ENCODE measurements at regions not wholly inside any gene's neighbourhood (a gene's known extent, or its start where the extent isn't known, plus 50 kb on each side); places are given as distances from the start of the nearest gene placed in this dataset.
A peak's percentile ranks its signal among the peaks of the same experiment; 100 is the strongest.

- DNase-seq: peak; percentile 13
- no peak overlapping the region for H3K4me3 ChIP-seq (ENCODE audit: low read length)
- H4K8ac ChIP-seq (ENCODE audit: low read depth, low read length): no peak overlapping the region
- H3K56ac ChIP-seq (ENCODE audit: low read length): no peak overlapping the region
- H3K79me1 ChIP-seq (ENCODE audit: low read length): no peaks in the 10 kb centered on the region
- no peaks in the 10 kb centered on the region for H3K4me1 ChIP-seq (ENCODE audit: control insufficient read depth, low read depth, low read length)
- no peak overlapping the region for H3K4me2 ChIP-seq (ENCODE audit: low read length)
- no peak overlapping the region for H2AK5ac ChIP-seq (ENCODE audit: low read length)
- WGBS (ENCODE audit: extremely low coverage, insufficient coverage, low lambda C conversion rate): no CpG with 5 or more reads among the region's 4 CpGs
- H4K5ac ChIP-seq (ENCODE audit: low read length): no peak overlapping the region
- H2BK5ac ChIP-seq (ENCODE audit: low read length): no peak overlapping the region
- H3K9ac ChIP-seq (ENCODE audit: low read length): no peak overlapping the region
- no peaks in the 10 kb centered on the region for H3K36me3 ChIP-seq (ENCODE audit: control insufficient read depth, insufficient read depth, low read length)
- no peaks in the 10 kb centered on the region for H3K79me2 ChIP-seq (ENCODE audit: control insufficient read depth, insufficient read depth, low read length)
- no peaks in the 10 kb centered on the region for H3K27me3 ChIP-seq (ENCODE audit: insufficient read depth, low read length, poor library complexity)
- H3K27ac ChIP-seq (ENCODE audit: low read depth, low read length): no peak overlapping the region
- H2BK15ac ChIP-seq (replicated peaks; ENCODE audit: low read depth): no peak overlapping the region
- no peak overlapping the region for H2BK120ac ChIP-seq (ENCODE audit: low read depth, low read length)
- no peak overlapping the region for H3K18ac ChIP-seq (ENCODE audit: low read length)
- H3K4ac ChIP-seq (ENCODE audit: low read depth, low read length): no peak overlapping the region
- H3K23ac ChIP-seq (ENCODE audit: low read length): no peak overlapping the region
Measured at GRCh38 chr12:17489452-17489851, 600.5 kb downstream of the RERGL start.

- Histone ChIP-seq H3K79me1 (ENCODE audit: low read length) (no peaks in the 10 kb centered on the region), H3K79me2 (ENCODE audit: control insufficient read depth, insufficient read depth, low read length) (no peaks in the 10 kb centered on the region), H3K27ac (ENCODE audit: low read depth, low read length) (no peak overlapping the region), H3K4me2 (ENCODE audit: low read length) (no peak overlapping the region), H3K23ac (ENCODE audit: low read length) (no peak overlapping the region), H3K18ac (ENCODE audit: low read length) (no peak overlapping the region), H4K5ac (ENCODE audit: low read length) (no peak overlapping the region), H3K4ac (ENCODE audit: low read depth, low read length) (no peak overlapping the region), H2AK5ac (ENCODE audit: low read length) (no peak overlapping the region), H3K4me1 (ENCODE audit: control insufficient read depth, low read depth, low read length) (no peaks in the 10 kb centered on the region), H2BK120ac (ENCODE audit: low read depth, low read length) (no peak overlapping the region), H3K36me3 (ENCODE audit: control insufficient read depth, insufficient read depth, low read length) (no peaks in the 10 kb centered on the region), H2BK5ac (ENCODE audit: low read length) (no peak overlapping the region), H3K56ac (ENCODE audit: low read length) (no peak overlapping the region), H3K4me3 (ENCODE audit: low read length) (no peak overlapping the region), H2BK15ac (replicated peaks; ENCODE audit: low read depth) (no peak overlapping the region), H4K8ac (ENCODE audit: low read depth, low read length) (no peak overlapping the region), H3K27me3 (ENCODE audit: insufficient read depth, low read length, poor library complexity) (no peaks in the 10 kb centered on the region), H3K9ac (ENCODE audit: low read length) (no peak overlapping the region)
- DNase-seq: no peak
- no CpG with 5 or more reads among the region's 8 CpGs for WGBS (ENCODE audit: extremely low coverage, insufficient coverage, low lambda C conversion rate)
Measured at GRCh38 chr12:17478908-17479673, 610.9 kb downstream of the RERGL start.

- no peak overlapping the region for H2BK15ac ChIP-seq (replicated peaks; ENCODE audit: low read depth)
- H3K4me3 ChIP-seq (ENCODE audit: low read length): no peak overlapping the region
- H3K79me2 ChIP-seq (ENCODE audit: control insufficient read depth, insufficient read depth, low read length): no peaks in the 10 kb centered on the region
- no peak overlapping the region for H3K9ac ChIP-seq (ENCODE audit: low read length)
- no CpG with 5 or more reads among the region's 12 CpGs for WGBS (ENCODE audit: extremely low coverage, insufficient coverage, low lambda C conversion rate)
- H3K27ac ChIP-seq (ENCODE audit: low read depth, low read length): no peak overlapping the region
- H3K18ac ChIP-seq (ENCODE audit: low read length): no peak overlapping the region
- no peaks in the 10 kb centered on the region for H3K36me3 ChIP-seq (ENCODE audit: control insufficient read depth, insufficient read depth, low read length)
- no peak overlapping the region for H4K5ac ChIP-seq (ENCODE audit: low read length)
- no peak overlapping the region for H3K23ac ChIP-seq (ENCODE audit: low read length)
- no peak overlapping the region for H2AK5ac ChIP-seq (ENCODE audit: low read length)
- no peak overlapping the region for H3K4me2 ChIP-seq (ENCODE audit: low read length)
- no peak overlapping the region for H3K56ac ChIP-seq (ENCODE audit: low read length)
- H2BK120ac ChIP-seq (ENCODE audit: low read depth, low read length): no peak overlapping the region
- no peaks in the 10 kb centered on the region for H3K4me1 ChIP-seq (ENCODE audit: control insufficient read depth, low read depth, low read length)
- no peak overlapping the region for H3K4ac ChIP-seq (ENCODE audit: low read depth, low read length)
- H3K27me3 ChIP-seq (ENCODE audit: insufficient read depth, low read length, poor library complexity): no peaks in the 10 kb centered on the region
- no peaks in the 10 kb centered on the region for H3K79me1 ChIP-seq (ENCODE audit: low read length)
- H2BK5ac ChIP-seq (ENCODE audit: low read length): no peak overlapping the region
- no peak overlapping the region for H4K8ac ChIP-seq (ENCODE audit: low read depth, low read length)
- DNase-seq: no peak
Measured at GRCh38 chr12:17470460-17470859, 619.5 kb downstream of the RERGL start.

- no peak overlapping the region for H3K56ac ChIP-seq (ENCODE audit: low read length)
- no peak overlapping the region for H2BK15ac ChIP-seq (replicated peaks; ENCODE audit: low read depth)
- WGBS (ENCODE audit: extremely low coverage, insufficient coverage, low lambda C conversion rate): no CpG with 5 or more reads among the region's 2 CpGs
- H3K79me2 ChIP-seq (ENCODE audit: control insufficient read depth, insufficient read depth, low read length): no peaks in the 10 kb centered on the region
- DNase-seq: no peak
- H2BK120ac ChIP-seq (ENCODE audit: low read depth, low read length): no peak overlapping the region
- H3K18ac ChIP-seq (ENCODE audit: low read length): no peak overlapping the region
- no peak overlapping the region for H3K4me3 ChIP-seq (ENCODE audit: low read length)
- H2AK5ac ChIP-seq (ENCODE audit: low read length): no peak overlapping the region
- H4K8ac ChIP-seq (ENCODE audit: low read depth, low read length): no peak overlapping the region
- no peaks in the 10 kb centered on the region for H3K27me3 ChIP-seq (ENCODE audit: insufficient read depth, low read length, poor library complexity)
- no peak overlapping the region for H3K9ac ChIP-seq (ENCODE audit: low read length)
- no peaks in the 10 kb centered on the region for H3K4me1 ChIP-seq (ENCODE audit: control insufficient read depth, low read depth, low read length)
- no peak overlapping the region for H3K4me2 ChIP-seq (ENCODE audit: low read length)
- H3K79me1 ChIP-seq (ENCODE audit: low read length): no peaks in the 10 kb centered on the region
- no peak overlapping the region for H3K27ac ChIP-seq (ENCODE audit: low read depth, low read length)
- H4K5ac ChIP-seq (ENCODE audit: low read length): no peak overlapping the region
- no peaks in the 10 kb centered on the region for H3K36me3 ChIP-seq (ENCODE audit: control insufficient read depth, insufficient read depth, low read length)
- no peak overlapping the region for H3K4ac ChIP-seq (ENCODE audit: low read depth, low read length)
- no peak overlapping the region for H3K23ac ChIP-seq (ENCODE audit: low read length)
- no peak overlapping the region for H2BK5ac ChIP-seq (ENCODE audit: low read length)
Measured at GRCh38 chr12:17459214-17459613, 630.8 kb downstream of the RERGL start.

GRCh38 chr12:17456486-17456885, 633.5 kb downstream of the RERGL start:
- no peak overlapping the region for H2BK120ac ChIP-seq (ENCODE audit: low read depth, low read length)
- no peaks in the 10 kb centered on the region for H3K27me3 ChIP-seq (ENCODE audit: insufficient read depth, low read length, poor library complexity)
- no peak overlapping the region for H3K4me3 ChIP-seq (ENCODE audit: low read length)
- no peaks in the 10 kb centered on the region for H3K4me1 ChIP-seq (ENCODE audit: control insufficient read depth, low read depth, low read length)
- H3K4ac ChIP-seq (ENCODE audit: low read depth, low read length): no peak overlapping the region
- peak; percentile 64 for DNase-seq
- H4K8ac ChIP-seq (ENCODE audit: low read depth, low read length): no peak overlapping the region
- no peak overlapping the region for H3K56ac ChIP-seq (ENCODE audit: low read length)
- H3K23ac ChIP-seq (ENCODE audit: low read length): no peak overlapping the region
- no peak overlapping the region for H4K5ac ChIP-seq (ENCODE audit: low read length)
- H3K4me2 ChIP-seq (ENCODE audit: low read length): no peak overlapping the region
- no peak overlapping the region for H3K27ac ChIP-seq (ENCODE audit: low read depth, low read length)
- H3K18ac ChIP-seq (ENCODE audit: low read length): no peak overlapping the region
- no peak overlapping the region for H2BK5ac ChIP-seq (ENCODE audit: low read length)
- WGBS (ENCODE audit: extremely low coverage, insufficient coverage, low lambda C conversion rate): no CpG with 5 or more reads among the region's 2 CpGs
- H3K79me2 ChIP-seq (ENCODE audit: control insufficient read depth, insufficient read depth, low read length): no peaks in the 10 kb centered on the region
- H3K79me1 ChIP-seq (ENCODE audit: low read length): no peaks in the 10 kb centered on the region
- H2AK5ac ChIP-seq (ENCODE audit: low read length): no peak overlapping the region
- H3K36me3 ChIP-seq (ENCODE audit: control insufficient read depth, insufficient read depth, low read length): no peaks in the 10 kb centered on the region
- H3K9ac ChIP-seq (ENCODE audit: low read length): no peak overlapping the region
- no peak overlapping the region for H2BK15ac ChIP-seq (replicated peaks; ENCODE audit: low read depth)

- no peaks in the 10 kb centered on the region for H3K4me1 ChIP-seq (ENCODE audit: control insufficient read depth, low read depth, low read length)
- H2BK120ac ChIP-seq (ENCODE audit: low read depth, low read length): no peak overlapping the region
- no peak overlapping the region for H2AK5ac ChIP-seq (ENCODE audit: low read length)
- H3K79me2 ChIP-seq (ENCODE audit: control insufficient read depth, insufficient read depth, low read length): no peaks in the 10 kb centered on the region
- no peak overlapping the region for H3K4me2 ChIP-seq (ENCODE audit: low read length)
- no peaks in the 10 kb centered on the region for H3K27me3 ChIP-seq (ENCODE audit: insufficient read depth, low read length, poor library complexity)
- no peak overlapping the region for H3K18ac ChIP-seq (ENCODE audit: low read length)
- DNase-seq: no peak
- no peak overlapping the region for H3K27ac ChIP-seq (ENCODE audit: low read depth, low read length)
- no peak overlapping the region for H2BK5ac ChIP-seq (ENCODE audit: low read length)
- H3K23ac ChIP-seq (ENCODE audit: low read length): no peak overlapping the region
- H4K5ac ChIP-seq (ENCODE audit: low read length): no peak overlapping the region
- H3K4me3 ChIP-seq (ENCODE audit: low read length): no peak overlapping the region
- no peak overlapping the region for H2BK15ac ChIP-seq (replicated peaks; ENCODE audit: low read depth)
- H3K9ac ChIP-seq (ENCODE audit: low read length): no peak overlapping the region
- no peaks in the 10 kb centered on the region for H3K79me1 ChIP-seq (ENCODE audit: low read length)
- H3K56ac ChIP-seq (ENCODE audit: low read length): no peak overlapping the region
- H4K8ac ChIP-seq (ENCODE audit: low read depth, low read length): no peak overlapping the region
- no peak overlapping the region for H3K4ac ChIP-seq (ENCODE audit: low read depth, low read length)
- no peaks in the 10 kb centered on the region for H3K36me3 ChIP-seq (ENCODE audit: control insufficient read depth, insufficient read depth, low read length)
Measured at GRCh38 chr12:17438141-17438540, 651.9 kb downstream of the RERGL start.
